HEK293 (cell line): ENCODE measurements at regions not wholly inside any gene's neighbourhood (a gene's known extent, or its start where the extent isn't known, plus 50 kb on each side); places are given as distances from the start of the nearest gene placed in this dataset.

Experiments used
- CTCF ChIA-PET: fragments of 350-600 bp; formaldehyde crosslinking; extraction: SDS; loops from one replicate; lab custom pipeline; 2021; ENCODE audit warnings: antibody characterized with exemption; lab: Yijun Ruan, JAX
- POLR2A ChIA-PET: fragments of 300-600 bp; formaldehyde crosslinking; extraction: SDS; loops from one replicate; lab custom pipeline; 2020; ENCODE audit warnings: antibody characterized with exemption, inconsistent platforms; lab: Yijun Ruan, JAX
- H3K27ac ChIP-seq: fragments of 200-500 bp; sonication (Bioruptor generic); 2 replicates; pipeline ENCODE4 v1.5.1; 2014; ENCODE audit warnings: low read depth, low read length, control low read depth, inconsistent platforms; ENCODE audit errors: extremely low read depth
- H3K36me3 ChIP-seq, 2 experiments: fragments of 200-500 bp in 1 of 2; sonication (Bioruptor generic) in 1 of 2; 1 replicate in 1 of 2; 2 replicates in 1 of 2; pipeline ENCODE4 v1.5.1; 2014 to 2017; ENCODE audit warnings: inconsistent platforms in 2 of 2, low read length in 2 of 2; ENCODE audit not compliant: control insufficient read depth in 2 of 2, insufficient read depth in 1 of 2
- H3K4me1 ChIP-seq: fragments of 200-500 bp; sonication (Bioruptor generic); 2 replicates; pipeline ENCODE4 v1.5.1; 2014; ENCODE audit warnings: mild to moderate bottlenecking, low read length, inconsistent platforms; ENCODE audit not compliant: control insufficient read depth, insufficient read depth
- H3K4me3 ChIP-seq: 2 replicates; pipeline ENCODE4 v1.5.1; 2011; ENCODE audit warnings: low read depth, mild to moderate bottlenecking, control low read depth, low read length, moderate library complexity
- H3K9me3 ChIP-seq: fragments of 200-500 bp; sonication (Bioruptor generic); 2 replicates; pipeline ENCODE4 v1.5.1; 2014; ENCODE audit warnings: low read depth, low read length, inconsistent platforms; ENCODE audit not compliant: control insufficient read depth, insufficient read depth
- BCL11A ChIP-seq: fragments of 450-650 bp; formaldehyde crosslinking; IDR thresholded peaks from 2 replicates; pipeline ENCODE4 v1.5.1; 2016; ENCODE audit warnings: low read depth, missing biosample characterization, missing genetic modification characterization
- FEZF1 ChIP-seq: fragments of 450-650 bp; formaldehyde crosslinking; IDR thresholded peaks from 2 replicates; pipeline ENCODE4 v1.5.1; 2016; ENCODE audit warnings: missing biosample characterization, missing genetic modification characterization
- GLI4 ChIP-seq: fragments of 450-650 bp; formaldehyde crosslinking; IDR thresholded peaks from 2 replicates; pipeline ENCODE4 v1.5.1; 2016; ENCODE audit warnings: missing biosample characterization, missing genetic modification characterization
- KLF16 ChIP-seq: fragments of 450-650 bp; formaldehyde crosslinking; IDR thresholded peaks from 2 replicates; pipeline ENCODE4 v1.5.1; 2017; ENCODE audit warnings: missing biosample characterization, missing genetic modification characterization
- SP7 ChIP-seq: fragments of 450-650 bp; formaldehyde crosslinking; IDR thresholded peaks from 2 replicates; pipeline ENCODE4 v1.5.1; 2016; ENCODE audit warnings: missing biosample characterization, missing genetic modification characterization
- ZNF114 ChIP-seq: fragments of 450-650 bp; formaldehyde crosslinking; IDR thresholded peaks from 2 replicates; pipeline ENCODE4 v1.5.0; 2017; ENCODE audit warnings: missing biosample characterization, missing genetic modification characterization
- ZNF140 ChIP-seq: fragments of 450-650 bp; formaldehyde crosslinking; IDR thresholded peaks from 2 replicates; pipeline ENCODE4 v1.5.1; 2016; ENCODE audit warnings: missing biosample characterization, missing genetic modification characterization
- ZNF169 ChIP-seq: fragments of 450-650 bp; formaldehyde crosslinking; IDR thresholded peaks from 2 replicates; pipeline ENCODE4 v1.5.1; 2016; ENCODE audit warnings: missing biosample characterization, missing genetic modification characterization
- ZNF202 ChIP-seq: fragments of 450-650 bp; formaldehyde crosslinking; IDR thresholded peaks from 2 replicates; pipeline ENCODE4 v1.5.1; 2016; ENCODE audit warnings: missing biosample characterization, missing genetic modification characterization, borderline replicate concordance
- ZNF23 ChIP-seq: fragments of 450-650 bp; formaldehyde crosslinking; IDR thresholded peaks from 2 replicates; pipeline ENCODE4 v1.5.1; 2016; ENCODE audit warnings: missing biosample characterization, missing genetic modification characterization, borderline replicate concordance
- ZNF341 ChIP-seq: fragments of 450-650 bp; formaldehyde crosslinking; IDR thresholded peaks from 2 replicates; pipeline ENCODE4; 2016; ENCODE audit warnings: low read depth, missing biosample characterization, missing genetic modification characterization
- ZNF514 ChIP-seq: fragments of 450-650 bp; formaldehyde crosslinking; IDR thresholded peaks from 2 replicates; pipeline ENCODE4 v1.5.1; 2016; ENCODE audit warnings: missing biosample characterization, missing genetic modification characterization
- ZNF571 ChIP-seq: fragments of 450-650 bp; formaldehyde crosslinking; IDR thresholded peaks from 2 replicates; pipeline ENCODE4 v1.5.0; 2017; ENCODE audit warnings: missing biosample characterization, missing genetic modification characterization
- TF ChIP-seq, protein P1 (sequence below): fragments of 450-650 bp; formaldehyde crosslinking; IDR thresholded peaks from 2 replicates; pipeline ENCODE4 v1.5.1; 2017; ENCODE audit warnings: missing biosample characterization, missing genetic modification characterization
- TF ChIP-seq, protein P2 (sequence below): IDR thresholded peaks from 2 replicates; pipeline ENCODE4 v1.6.1; 2011; ENCODE audit warnings: mild to moderate bottlenecking, low read depth, low read length, borderline replicate concordance
- TF ChIP-seq, protein P3 (sequence below): fragments of 450-650 bp; formaldehyde crosslinking; IDR thresholded peaks from 2 replicates; pipeline ENCODE4 v1.5.1; 2016; ENCODE audit warnings: missing biosample characterization, missing genetic modification characterization
- TF ChIP-seq, protein P4 (sequence below): fragments of 450-650 bp; formaldehyde crosslinking; IDR thresholded peaks from 2 replicates; pipeline ENCODE4 v1.5.1; 2016; ENCODE audit warnings: missing biosample characterization, missing genetic modification characterization
- TF ChIP-seq, protein P5 (sequence below): fragments of 450-650 bp; formaldehyde crosslinking; IDR thresholded peaks from 2 replicates; pipeline ENCODE4 v1.5.1; 2016; ENCODE audit warnings: missing biosample characterization, missing genetic modification characterization
- TF ChIP-seq, protein P6 (sequence below): fragments of 450-650 bp; formaldehyde crosslinking; IDR thresholded peaks from 2 replicates; pipeline ENCODE4 v1.5.1; 2016; ENCODE audit warnings: missing biosample characterization, missing genetic modification characterization, borderline replicate concordance

DNA sequence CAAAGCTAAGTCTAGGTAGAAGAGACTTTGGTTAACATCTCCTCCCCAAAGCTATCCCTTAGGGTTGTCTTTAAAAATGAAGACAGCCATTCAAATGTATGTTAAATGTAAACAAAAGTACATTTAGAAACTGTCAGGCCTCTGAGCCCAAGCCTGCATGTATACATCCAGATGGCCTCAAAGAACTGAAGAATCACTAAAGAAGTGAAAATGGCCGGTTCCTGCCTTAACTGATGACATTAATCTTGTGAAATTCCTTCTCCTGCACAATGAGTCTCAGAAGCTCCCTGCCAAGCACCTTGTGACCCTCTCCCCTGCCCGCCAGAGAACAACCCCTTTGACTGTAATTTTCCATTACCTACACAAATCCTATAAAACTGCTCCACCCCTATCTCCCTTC is 377.9 kb downstream of the FAM133A start:
- Histone ChIP-seq H3K9me3 (no peaks in the 10 kb centered on the region), H3K4me3 (no peak overlapping the region), H3K27ac (no peak overlapping the region), H3K4me1 (no peaks in the 10 kb centered on the region), H3K36me3 (no peaks in the 10 kb centered on the region)
- ChIA-PET POLR2A (no interaction called here), CTCF (no interaction called here)
- TF ChIP-seq ZNF140 (tag by site-specific recombination) (no peak), FEZF1 (tag by site-specific recombination) (no peak), ZNF23 (tag by site-specific recombination) (no peak), ZNF169 (tag by site-specific recombination) (no peak), KLF16 (tag by site-specific recombination) (no peak), BCL11A (no peak), ZNF202 (tag by site-specific recombination) (no peak)
- TF ChIP-seq, protein P1, sequence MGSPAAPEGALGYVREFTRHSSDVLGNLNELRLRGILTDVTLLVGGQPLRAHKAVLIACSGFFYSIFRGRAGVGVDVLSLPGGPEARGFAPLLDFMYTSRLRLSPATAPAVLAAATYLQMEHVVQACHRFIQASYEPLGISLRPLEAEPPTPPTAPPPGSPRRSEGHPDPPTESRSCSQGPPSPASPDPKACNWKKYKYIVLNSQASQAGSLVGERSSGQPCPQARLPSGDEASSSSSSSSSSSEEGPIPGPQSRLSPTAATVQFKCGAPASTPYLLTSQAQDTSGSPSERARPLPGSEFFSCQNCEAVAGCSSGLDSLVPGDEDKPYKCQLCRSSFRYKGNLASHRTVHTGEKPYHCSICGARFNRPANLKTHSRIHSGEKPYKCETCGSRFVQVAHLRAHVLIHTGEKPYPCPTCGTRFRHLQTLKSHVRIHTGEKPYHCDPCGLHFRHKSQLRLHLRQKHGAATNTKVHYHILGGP, result no peak
- TF ChIP-seq, protein P2, sequence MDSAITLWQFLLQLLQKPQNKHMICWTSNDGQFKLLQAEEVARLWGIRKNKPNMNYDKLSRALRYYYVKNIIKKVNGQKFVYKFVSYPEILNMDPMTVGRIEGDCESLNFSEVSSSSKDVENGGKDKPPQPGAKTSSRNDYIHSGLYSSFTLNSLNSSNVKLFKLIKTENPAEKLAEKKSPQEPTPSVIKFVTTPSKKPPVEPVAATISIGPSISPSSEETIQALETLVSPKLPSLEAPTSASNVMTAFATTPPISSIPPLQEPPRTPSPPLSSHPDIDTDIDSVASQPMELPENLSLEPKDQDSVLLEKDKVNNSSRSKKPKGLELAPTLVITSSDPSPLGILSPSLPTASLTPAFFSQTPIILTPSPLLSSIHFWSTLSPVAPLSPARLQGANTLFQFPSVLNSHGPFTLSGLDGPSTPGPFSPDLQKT, result no peak
- TF ChIP-seq, protein P3, sequence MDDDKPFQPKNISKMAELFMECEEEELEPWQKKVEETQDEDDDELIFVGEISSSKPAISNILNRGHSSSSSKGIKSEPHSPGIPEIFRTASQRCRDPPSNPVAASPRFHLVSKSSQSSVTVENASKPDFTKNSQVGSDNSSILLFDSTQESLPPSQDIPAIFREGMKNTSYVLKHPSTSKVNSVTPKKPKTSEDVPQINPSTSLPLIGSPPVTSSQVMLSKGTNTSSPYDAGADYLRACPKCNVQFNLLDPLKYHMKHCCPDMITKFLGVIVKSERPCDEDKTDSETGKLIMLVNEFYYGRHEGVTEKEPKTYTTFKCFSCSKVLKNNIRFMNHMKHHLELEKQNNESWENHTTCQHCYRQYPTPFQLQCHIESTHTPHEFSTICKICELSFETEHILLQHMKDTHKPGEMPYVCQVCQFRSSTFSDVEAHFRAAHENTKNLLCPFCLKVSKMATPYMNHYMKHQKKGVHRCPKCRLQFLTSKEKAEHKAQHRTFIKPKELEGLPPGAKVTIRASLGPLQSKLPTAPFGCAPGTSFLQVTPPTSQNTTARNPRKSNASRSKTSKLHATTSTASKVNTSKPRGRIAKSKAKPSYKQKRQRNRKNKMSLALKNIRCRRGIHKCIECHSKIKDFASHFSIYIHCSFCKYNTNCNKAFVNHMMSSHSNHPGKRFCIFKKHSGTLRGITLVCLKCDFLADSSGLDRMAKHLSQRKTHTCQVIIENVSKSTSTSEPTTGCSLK, result no peak

DNA sequence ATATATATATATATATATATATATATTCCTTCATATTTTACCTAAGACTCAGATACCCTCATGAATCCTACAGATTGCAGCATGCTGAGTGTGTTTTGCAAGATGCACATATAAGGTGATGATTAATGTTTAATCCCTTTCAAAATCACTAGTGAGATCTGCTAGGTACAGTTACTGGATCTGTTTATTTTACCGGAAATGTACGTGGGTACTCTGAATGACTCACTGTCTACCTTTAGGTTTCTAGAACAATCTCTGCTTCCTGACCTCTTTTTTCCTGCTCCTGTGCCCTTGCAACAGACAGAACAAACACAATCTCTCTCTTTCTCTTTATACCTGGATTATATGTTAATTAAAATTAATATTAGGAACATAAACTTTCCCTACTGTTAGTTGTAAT is 379.6 kb downstream of the FAM133A start:
- Histone ChIP-seq H3K36me3 (no peaks in the 10 kb centered on the region), H3K4me3 (no peak overlapping the region), H3K4me1 (no peaks in the 10 kb centered on the region), H3K9me3 (no peaks in the 10 kb centered on the region), H3K27ac (no peak overlapping the region)
- POLR2A ChIA-PET, result no interaction called here
- TF ChIP-seq GLI4 (tag by site-specific recombination), result no peak
- no peak for TF ChIP-seq ZNF341 (tag by site-specific recombination)
- TF ChIP-seq, protein P4, sequence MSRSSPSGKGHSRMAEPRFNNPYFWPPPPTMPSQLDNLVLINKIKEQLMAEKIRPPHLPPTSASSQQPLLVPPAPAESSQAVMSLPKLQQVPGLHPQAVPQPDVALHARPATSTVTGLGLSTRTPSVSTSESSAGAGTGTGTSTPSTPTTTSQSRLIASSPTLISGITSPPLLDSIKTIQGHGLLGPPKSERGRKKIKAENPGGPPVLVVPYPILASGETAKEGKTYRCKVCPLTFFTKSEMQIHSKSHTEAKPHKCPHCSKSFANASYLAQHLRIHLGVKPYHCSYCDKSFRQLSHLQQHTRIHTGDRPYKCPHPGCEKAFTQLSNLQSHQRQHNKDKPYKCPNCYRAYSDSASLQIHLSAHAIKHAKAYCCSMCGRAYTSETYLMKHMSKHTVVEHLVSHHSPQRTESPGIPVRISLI (tag by site-specific recombination), result no peak
- TF ChIP-seq, protein P5, sequence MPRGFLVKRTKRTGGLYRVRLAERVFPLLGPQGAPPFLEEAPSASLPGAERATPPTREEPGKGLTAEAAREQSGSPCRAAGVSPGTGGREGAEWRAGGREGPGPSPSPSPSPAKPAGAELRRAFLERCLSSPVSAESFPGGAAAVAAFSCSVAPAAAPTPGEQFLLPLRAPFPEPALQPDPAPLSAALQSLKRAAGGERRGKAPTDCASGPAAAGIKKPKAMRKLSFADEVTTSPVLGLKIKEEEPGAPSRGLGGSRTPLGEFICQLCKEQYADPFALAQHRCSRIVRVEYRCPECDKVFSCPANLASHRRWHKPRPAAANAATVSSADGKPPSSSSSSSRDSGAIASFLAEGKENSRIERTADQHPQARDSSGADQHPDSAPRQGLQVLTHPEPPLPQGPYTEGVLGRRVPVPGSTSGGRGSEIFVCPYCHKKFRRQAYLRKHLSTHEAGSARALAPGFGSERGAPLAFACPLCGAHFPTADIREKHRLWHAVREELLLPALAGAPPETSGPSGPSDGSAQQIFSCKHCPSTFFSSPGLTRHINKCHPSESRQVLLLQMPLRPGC (tag by site-specific recombination), result no peak
- TF ChIP-seq ZNF571 (tag by site-specific recombination), result no peak
- no peak for TF ChIP-seq ZNF514 (tag by site-specific recombination)
- TF ChIP-seq ZNF114, result no peak
- no peak for TF ChIP-seq SP7 (tag by site-specific recombination)
- TF ChIP-seq, protein P6, sequence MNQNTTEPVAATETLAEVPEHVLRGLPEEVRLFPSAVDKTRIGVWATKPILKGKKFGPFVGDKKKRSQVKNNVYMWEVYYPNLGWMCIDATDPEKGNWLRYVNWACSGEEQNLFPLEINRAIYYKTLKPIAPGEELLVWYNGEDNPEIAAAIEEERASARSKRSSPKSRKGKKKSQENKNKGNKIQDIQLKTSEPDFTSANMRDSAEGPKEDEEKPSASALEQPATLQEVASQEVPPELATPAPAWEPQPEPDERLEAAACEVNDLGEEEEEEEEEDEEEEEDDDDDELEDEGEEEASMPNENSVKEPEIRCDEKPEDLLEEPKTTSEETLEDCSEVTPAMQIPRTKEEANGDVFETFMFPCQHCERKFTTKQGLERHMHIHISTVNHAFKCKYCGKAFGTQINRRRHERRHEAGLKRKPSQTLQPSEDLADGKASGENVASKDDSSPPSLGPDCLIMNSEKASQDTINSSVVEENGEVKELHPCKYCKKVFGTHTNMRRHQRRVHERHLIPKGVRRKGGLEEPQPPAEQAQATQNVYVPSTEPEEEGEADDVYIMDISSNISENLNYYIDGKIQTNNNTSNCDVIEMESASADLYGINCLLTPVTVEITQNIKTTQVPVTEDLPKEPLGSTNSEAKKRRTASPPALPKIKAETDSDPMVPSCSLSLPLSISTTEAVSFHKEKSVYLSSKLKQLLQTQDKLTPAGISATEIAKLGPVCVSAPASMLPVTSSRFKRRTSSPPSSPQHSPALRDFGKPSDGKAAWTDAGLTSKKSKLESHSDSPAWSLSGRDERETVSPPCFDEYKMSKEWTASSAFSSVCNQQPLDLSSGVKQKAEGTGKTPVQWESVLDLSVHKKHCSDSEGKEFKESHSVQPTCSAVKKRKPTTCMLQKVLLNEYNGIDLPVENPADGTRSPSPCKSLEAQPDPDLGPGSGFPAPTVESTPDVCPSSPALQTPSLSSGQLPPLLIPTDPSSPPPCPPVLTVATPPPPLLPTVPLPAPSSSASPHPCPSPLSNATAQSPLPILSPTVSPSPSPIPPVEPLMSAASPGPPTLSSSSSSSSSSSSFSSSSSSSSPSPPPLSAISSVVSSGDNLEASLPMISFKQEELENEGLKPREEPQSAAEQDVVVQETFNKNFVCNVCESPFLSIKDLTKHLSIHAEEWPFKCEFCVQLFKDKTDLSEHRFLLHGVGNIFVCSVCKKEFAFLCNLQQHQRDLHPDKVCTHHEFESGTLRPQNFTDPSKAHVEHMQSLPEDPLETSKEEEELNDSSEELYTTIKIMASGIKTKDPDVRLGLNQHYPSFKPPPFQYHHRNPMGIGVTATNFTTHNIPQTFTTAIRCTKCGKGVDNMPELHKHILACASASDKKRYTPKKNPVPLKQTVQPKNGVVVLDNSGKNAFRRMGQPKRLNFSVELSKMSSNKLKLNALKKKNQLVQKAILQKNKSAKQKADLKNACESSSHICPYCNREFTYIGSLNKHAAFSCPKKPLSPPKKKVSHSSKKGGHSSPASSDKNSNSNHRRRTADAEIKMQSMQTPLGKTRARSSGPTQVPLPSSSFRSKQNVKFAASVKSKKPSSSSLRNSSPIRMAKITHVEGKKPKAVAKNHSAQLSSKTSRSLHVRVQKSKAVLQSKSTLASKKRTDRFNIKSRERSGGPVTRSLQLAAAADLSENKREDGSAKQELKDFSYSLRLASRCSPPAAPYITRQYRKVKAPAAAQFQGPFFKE, result no peak
- CTCF ChIA-PET, result no interaction called here
